SK-N-SH (cell line): ENCODE measurements at regions not wholly inside any gene's neighbourhood (a gene's known extent, or its start where the extent isn't known, plus 50 kb on each side); places are given as distances from the start of the nearest gene placed in this dataset.

Source experiments
- CTCF ChIA-PET: fragments of 300-600, 350-600 bp; formaldehyde crosslinking; extraction: SDS; loops from one replicate; lab custom pipeline; 2021; lab: Yijun Ruan, JAX
- POLR2A ChIA-PET: fragments of 350-600 bp; sonication (Branson Sonifier 250); formaldehyde crosslinking; extraction: SDS; loops from one replicate; lab custom pipeline; 2020; ENCODE audit warnings: antibody characterized with exemption, inconsistent platforms; lab: Yijun Ruan, JAX
- DNase-seq: peaks from one replicate; pipeline ENCODE4 v3.0.0; 2012
- H2AFZ ChIP-seq: fragments of 200-600 bp; sonication (generic); 2 replicates; pipeline ENCODE4 v1.8.1; 2016; ENCODE audit warnings: antibody characterized with exemption, mild to moderate bottlenecking, low read depth
- H3F3A ChIP-seq: fragments of 200-600 bp; sonication (generic); replicated peaks from 2 replicates; pipeline ENCODE3; 2016; ENCODE audit warnings: antibody characterized with exemption, mild to moderate bottlenecking; ENCODE audit not compliant: insufficient read depth
- H3K27ac ChIP-seq, 2 experiments: fragments of 200-500 bp in 1 of 2; fragments of 200-600 bp in 1 of 2; sonication (Bioruptor generic) in 1 of 2; sonication (generic), shearing (Covaris generic) in 1 of 2; 2 replicates each; pipeline versions ENCODE4 v1.5.1 to v1.6.1; 2014 to 2016; ENCODE audit warnings: low read depth in 2 of 2, inconsistent platforms in 1 of 2, low read length in 1 of 2, mild to moderate bottlenecking in 1 of 2, mixed read lengths in 1 of 2
- H3K27me3 ChIP-seq: fragments of 200-600 bp; sonication (generic), shearing (Covaris generic); 2 replicates; pipeline ENCODE4 v1.6.1; 2016; ENCODE audit warnings: mixed run types; ENCODE audit not compliant: insufficient read depth
- H3K36me3 ChIP-seq, 2 experiments: fragments of 200-500 bp in 1 of 2; fragments of 200-600 bp in 1 of 2; sonication (Bioruptor generic) in 1 of 2; sonication (generic) in 1 of 2; replicated peaks in 1 of 2; 2 replicates each; pipeline versions ENCODE3 to v1.5.1; 2014 to 2016; ENCODE audit warnings: low read length in 1 of 2, mild to moderate bottlenecking in 1 of 2; ENCODE audit not compliant: insufficient read depth in 2 of 2, control insufficient read depth in 1 of 2
- H3K4me1 ChIP-seq, 2 experiments: fragments of 200-500 bp in 1 of 2; fragments of 200-600 bp in 1 of 2; sonication (Bioruptor generic) in 1 of 2; sonication (generic), shearing (Covaris generic) in 1 of 2; 2 replicates each; pipeline versions ENCODE4 v1.5.1 to v1.6.1; 2014 to 2016; ENCODE audit warnings: low read depth in 1 of 2, low read length in 1 of 2, mixed run types in 1 of 2; ENCODE audit not compliant: insufficient read depth in 2 of 2, control insufficient read depth in 1 of 2
- H3K4me2 ChIP-seq: fragments of 200-600 bp; sonication (generic), shearing (Covaris generic); 2 replicates; pipeline ENCODE4 v1.6.1; 2017; ENCODE audit warnings: mixed run types
- H3K4me3 ChIP-seq, 2 experiments: fragments of 200-500 bp in 1 of 2; fragments of 200-600 bp in 1 of 2; sonication (Bioruptor generic) in 1 of 2; sonication (generic), shearing (Covaris generic) in 1 of 2; 2 replicates each; pipeline versions ENCODE4 v1.5.1 to v1.8.1; 2014 to 2016; ENCODE audit warnings: low read depth in 2 of 2, inconsistent platforms in 1 of 2, low read length in 1 of 2, mild to moderate bottlenecking in 1 of 2, mixed read lengths in 1 of 2, moderate library complexity in 1 of 2
- H3K79me2 ChIP-seq: fragments of 200-600 bp; sonication (generic); 2 replicates; pipeline ENCODE4 v1.8.1; 2017; ENCODE audit warnings: mild to moderate bottlenecking; ENCODE audit not compliant: insufficient read depth
- H3K9ac ChIP-seq: fragments of 200-600 bp; sonication (generic); 2 replicates; pipeline ENCODE4 v1.6.1; 2017; ENCODE audit warnings: mixed run types
- H3K9me2 ChIP-seq: fragments of 200-600 bp; sonication (generic); 2 replicates; pipeline ENCODE4 v1.6.1; 2017; ENCODE audit warnings: mixed run types
- H3K9me3 ChIP-seq: fragments of 200-600 bp; sonication (generic); 2 replicates; pipeline ENCODE4 v1.6.1; 2017; ENCODE audit warnings: mixed run types, mild to moderate bottlenecking, moderate library complexity
- H4K20me1 ChIP-seq: fragments of 200-600 bp; sonication (generic); 2 replicates; pipeline ENCODE4 v1.6.1; 2017; ENCODE audit warnings: mild to moderate bottlenecking, mixed run types; ENCODE audit not compliant: insufficient read depth
- CHD2 ChIP-seq: fragments of 150-350 bp; IDR thresholded peaks from 2 replicates; pipeline ENCODE4 v1.6.1; 2018; ENCODE audit warnings: low read length; ENCODE audit not compliant: partially characterized antibody
- EZH2phosphoT487 ChIP-seq: fragments of 200-600 bp; sonication (generic); IDR thresholded peaks from 2 replicates; pipeline ENCODE4 v1.6.1; 2017; ENCODE audit warnings: low read depth, mixed run types, mild to moderate bottlenecking, antibody characterized with exemption, moderate library complexity, borderline replicate concordance
- FOSL2 ChIP-seq: IDR thresholded peaks from 2 replicates; pipeline ENCODE4 v1.4.0; 2012; ENCODE audit warnings: low read depth, mild to moderate bottlenecking, moderate library complexity, borderline replicate concordance
- FOXM1 ChIP-seq: IDR thresholded peaks from 2 replicates; pipeline ENCODE4 v1.4.0; 2012; ENCODE audit warnings: low read depth, mild to moderate bottlenecking
- JUND ChIP-seq: IDR thresholded peaks from 2 replicates; pipeline ENCODE4 v1.4.0; 2012
- MXI1 ChIP-seq: IDR thresholded peaks from 2 replicates; pipeline ENCODE4 v1.6.1; 2012; ENCODE audit warnings: mild to moderate bottlenecking, low read depth, low read length, improper control_type of control experiment
- NRF1 ChIP-seq: IDR thresholded peaks from 2 replicates; pipeline ENCODE4 v1.6.1; 2012; ENCODE audit warnings: low read depth, mild to moderate bottlenecking, low read length
- POLR2AphosphoS5 ChIP-seq: IDR thresholded peaks from 2 replicates; pipeline ENCODE4 v1.6.1; 2012; ENCODE audit warnings: low read depth, low read length
- RCOR1 ChIP-seq: fragments of 150-350 bp; IDR thresholded peaks from 2 replicates; pipeline ENCODE4 v1.6.1; 2017; ENCODE audit warnings: antibody characterized with exemption, low read length
- RFX5 ChIP-seq: IDR thresholded peaks from 2 replicates; pipeline ENCODE4 v1.6.1; 2012; ENCODE audit warnings: mild to moderate bottlenecking, improper control_type of control experiment, low read length
- RXRA ChIP-seq: IDR thresholded peaks from 2 replicates; pipeline ENCODE4 v1.4.0; 2012; ENCODE audit warnings: low read depth, mild to moderate bottlenecking, borderline replicate concordance
- SIN3A ChIP-seq: IDR thresholded peaks from 2 replicates; pipeline ENCODE4 v1.6.1; 2012; ENCODE audit warnings: low read depth, mild to moderate bottlenecking, low read length, moderate library complexity, borderline replicate concordance
- SMC3 ChIP-seq: IDR thresholded peaks from 2 replicates; pipeline ENCODE4 v1.6.1; 2012; ENCODE audit warnings: low read depth, low read length, improper control_type of control experiment
- TAF1 ChIP-seq: IDR thresholded peaks from 2 replicates; pipeline ENCODE4 v1.6.1; 2012; ENCODE audit warnings: low read depth, mild to moderate bottlenecking, low read length, moderate library complexity, borderline replicate concordance
- TEAD4 ChIP-seq: IDR thresholded peaks from 2 replicates; pipeline ENCODE4 v1.4.0; 2012; ENCODE audit warnings: mild to moderate bottlenecking, borderline replicate concordance; ENCODE audit not compliant: insufficient read depth
- YY1 ChIP-seq: IDR thresholded peaks from 2 replicates; pipeline ENCODE4 v1.4.0; 2012; ENCODE audit warnings: low read depth, mild to moderate bottlenecking
- WGBS: methylation state at CpG from one replicate; pipeline ENCODE4 v1.1.6; 2017; ENCODE audit warnings: low lambda C conversion rate; 5-methylcytosine and 5-hydroxymethylcytosine counted together
- TF ChIP-seq, protein P1 (sequence below): fragments of 200-600 bp; sonication (generic); IDR thresholded peaks from 2 replicates; pipeline ENCODE4 v1.6.1; 2017; ENCODE audit warnings: antibody characterized with exemption, mild to moderate bottlenecking, moderate library complexity
- TF ChIP-seq, protein P2 (sequence below): IDR thresholded peaks from 2 replicates; pipeline ENCODE4 v1.4.0; 2012; ENCODE audit warnings: low read depth, borderline replicate concordance
- TF ChIP-seq, protein P3 (sequence below): fragments of 150-350 bp; IDR thresholded peaks from 2 replicates; pipeline ENCODE4 v1.6.1; 2016; ENCODE audit warnings: mild to moderate bottlenecking, low read depth, low read length

DNA sequence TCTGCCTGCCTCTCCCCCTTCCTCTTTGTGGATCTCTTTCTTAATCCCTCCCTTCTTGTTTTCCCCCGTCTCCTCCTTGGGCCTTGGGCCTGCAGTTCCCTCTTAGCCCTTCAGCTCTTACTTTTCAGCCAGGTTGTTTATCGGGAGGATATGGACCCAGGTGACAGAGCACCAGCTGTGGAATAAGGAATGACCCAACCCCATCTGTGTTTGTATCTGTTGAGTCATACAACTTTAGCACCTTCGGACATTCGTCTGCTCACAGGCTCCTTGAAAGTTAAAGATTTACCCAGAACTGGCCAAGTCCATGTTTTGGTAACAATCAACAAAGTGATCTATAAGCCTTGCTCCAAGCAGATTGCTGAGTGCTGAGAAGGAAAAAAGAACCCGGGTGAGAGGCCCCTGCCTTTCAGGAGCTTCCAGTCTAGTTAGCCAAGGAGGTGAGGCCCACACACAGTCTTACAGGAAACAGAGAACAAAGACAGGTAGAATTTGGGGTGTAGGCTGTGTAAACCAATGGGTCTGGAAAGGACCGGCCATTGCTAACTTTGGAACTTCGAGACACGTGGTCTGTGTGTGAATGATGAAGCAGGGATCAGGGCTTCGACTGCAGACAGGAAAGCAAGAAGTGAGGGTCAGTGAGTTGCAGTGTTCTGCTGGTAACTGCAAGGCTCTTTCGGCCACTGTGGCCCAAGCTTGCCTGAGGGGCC lies 66.7 kb upstream of the F3 start (continued):
- no peak for TF ChIP-seq RXRA

DNA sequence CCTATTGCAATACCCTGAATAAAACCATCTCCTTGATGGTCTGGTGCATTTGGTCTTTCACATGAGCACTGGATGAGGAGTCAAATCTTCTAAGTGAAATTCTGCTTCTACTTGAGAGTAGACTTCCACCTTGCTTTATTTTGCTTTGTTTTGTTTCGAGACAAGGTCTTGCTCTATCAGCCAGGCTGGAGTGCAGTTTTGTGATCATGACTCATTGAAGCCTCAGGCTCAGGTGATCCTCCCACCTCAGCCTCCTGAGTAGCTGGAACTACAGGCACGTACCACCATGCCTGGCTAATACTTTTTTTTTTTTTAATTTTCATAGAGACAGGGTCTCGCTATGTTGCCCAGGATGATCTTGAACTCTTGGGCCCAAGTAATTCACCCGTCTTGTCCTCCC lies 65.8 kb upstream of the F3 start:
- Histone ChIP-seq H3K9me3 (no peaks in the 10 kb centered on the region), H3K27ac (no peak overlapping the region), H2AFZ (no peak overlapping the region), H3K36me3 (no peaks in the 10 kb centered on the region), H3K4me2 (no peak overlapping the region), H3K4me1 (no peaks in the 10 kb centered on the region), H4K20me1 (no peaks in the 10 kb centered on the region), H3K27me3 (no peaks in the 10 kb centered on the region), H3K9ac (no peak overlapping the region), H3K9me2 (no peaks in the 10 kb centered on the region), H3F3A (no peaks in the 10 kb centered on the region), H3K4me3 (no peak overlapping the region), H3K79me2 (no peaks in the 10 kb centered on the region)
- ChIA-PET POLR2A (no interaction called here), CTCF (interaction anchor here (1.1 kb wide), 1 partner anchor 24 kb away, joined by 3 read pairs; no protein-coding TSS in a partner anchor)
- 88% methylated on average over 4 of the region's 4 CpGs for WGBS
- TF ChIP-seq RCOR1 = no peak
- TF ChIP-seq SMC3 = no peak
- TF ChIP-seq JUND = no peak
- no peak for TF ChIP-seq EZH2phosphoT487
- no peak for TF ChIP-seq SIN3A
- no peak for TF ChIP-seq RXRA
- no peak for TF ChIP-seq RFX5
- no peak for TF ChIP-seq FOXM1
- TF ChIP-seq TAF1 = no peak
- TF ChIP-seq FOSL2 = no peak
- no peak for TF ChIP-seq TEAD4
- TF ChIP-seq POLR2AphosphoS5 = no peak
- TF ChIP-seq, protein P1, sequence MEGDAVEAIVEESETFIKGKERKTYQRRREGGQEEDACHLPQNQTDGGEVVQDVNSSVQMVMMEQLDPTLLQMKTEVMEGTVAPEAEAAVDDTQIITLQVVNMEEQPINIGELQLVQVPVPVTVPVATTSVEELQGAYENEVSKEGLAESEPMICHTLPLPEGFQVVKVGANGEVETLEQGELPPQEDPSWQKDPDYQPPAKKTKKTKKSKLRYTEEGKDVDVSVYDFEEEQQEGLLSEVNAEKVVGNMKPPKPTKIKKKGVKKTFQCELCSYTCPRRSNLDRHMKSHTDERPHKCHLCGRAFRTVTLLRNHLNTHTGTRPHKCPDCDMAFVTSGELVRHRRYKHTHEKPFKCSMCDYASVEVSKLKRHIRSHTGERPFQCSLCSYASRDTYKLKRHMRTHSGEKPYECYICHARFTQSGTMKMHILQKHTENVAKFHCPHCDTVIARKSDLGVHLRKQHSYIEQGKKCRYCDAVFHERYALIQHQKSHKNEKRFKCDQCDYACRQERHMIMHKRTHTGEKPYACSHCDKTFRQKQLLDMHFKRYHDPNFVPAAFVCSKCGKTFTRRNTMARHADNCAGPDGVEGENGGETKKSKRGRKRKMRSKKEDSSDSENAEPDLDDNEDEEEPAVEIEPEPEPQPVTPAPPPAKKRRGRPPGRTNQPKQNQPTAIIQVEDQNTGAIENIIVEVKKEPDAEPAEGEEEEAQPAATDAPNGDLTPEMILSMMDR = no peak
- no peak for TF ChIP-seq MXI1
- TF ChIP-seq, protein P2, sequence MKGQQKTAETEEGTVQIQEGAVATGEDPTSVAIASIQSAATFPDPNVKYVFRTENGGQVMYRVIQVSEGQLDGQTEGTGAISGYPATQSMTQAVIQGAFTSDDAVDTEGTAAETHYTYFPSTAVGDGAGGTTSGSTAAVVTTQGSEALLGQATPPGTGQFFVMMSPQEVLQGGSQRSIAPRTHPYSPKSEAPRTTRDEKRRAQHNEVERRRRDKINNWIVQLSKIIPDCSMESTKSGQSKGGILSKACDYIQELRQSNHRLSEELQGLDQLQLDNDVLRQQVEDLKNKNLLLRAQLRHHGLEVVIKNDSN = no peak
- TF ChIP-seq YY1 = no peak
- TF ChIP-seq, protein P3, sequence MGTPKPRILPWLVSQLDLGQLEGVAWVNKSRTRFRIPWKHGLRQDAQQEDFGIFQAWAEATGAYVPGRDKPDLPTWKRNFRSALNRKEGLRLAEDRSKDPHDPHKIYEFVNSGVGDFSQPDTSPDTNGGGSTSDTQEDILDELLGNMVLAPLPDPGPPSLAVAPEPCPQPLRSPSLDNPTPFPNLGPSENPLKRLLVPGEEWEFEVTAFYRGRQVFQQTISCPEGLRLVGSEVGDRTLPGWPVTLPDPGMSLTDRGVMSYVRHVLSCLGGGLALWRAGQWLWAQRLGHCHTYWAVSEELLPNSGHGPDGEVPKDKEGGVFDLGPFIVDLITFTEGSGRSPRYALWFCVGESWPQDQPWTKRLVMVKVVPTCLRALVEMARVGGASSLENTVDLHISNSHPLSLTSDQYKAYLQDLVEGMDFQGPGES = no peak
- TF ChIP-seq NRF1 = no peak
- TF ChIP-seq CHD2 = no peak
- DNase-seq = no peak
